ENCODE measurements at regions not wholly inside any gene's neighbourhood (a gene's known extent, or its start where the extent isn't known, plus 50 kb on each side); places are given as distances from the start of the nearest gene placed in this dataset.

DNA sequence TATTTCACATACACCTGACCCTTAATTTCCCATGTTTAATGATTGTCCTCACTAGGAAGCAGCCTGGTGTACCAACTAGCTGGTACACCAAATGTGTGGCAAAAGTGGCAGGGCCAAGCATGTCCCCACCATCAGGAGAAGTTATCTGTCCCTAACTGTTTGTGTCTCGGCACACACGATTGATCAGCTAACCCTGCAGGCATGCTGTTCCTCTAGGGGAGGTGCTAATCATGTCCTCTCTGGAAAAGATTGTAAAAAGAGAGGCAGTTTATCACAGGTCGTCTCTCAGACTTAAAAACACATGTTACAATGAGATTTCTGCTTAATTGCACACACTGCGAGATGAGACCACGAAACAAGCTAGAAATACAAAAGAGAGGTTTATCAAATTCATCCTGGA lies 342.7 kb downstream of the DIRAS2 start (continued):
- no peak for TF ChIP-seq RXRA (IDR thresholded peaks at IDR 0.05; ENCODE audit: insufficient read depth, low read depth, low read length)
- TF ChIP-seq FOSL1 (IDR thresholded peaks at IDR 0.05; ENCODE audit: insufficient read depth, low read depth, low read length): no peak
- no peak for TF ChIP-seq TEAD4 (IDR thresholded peaks at IDR 0.05; ENCODE audit: low read depth, low read length)
- no peak for TF ChIP-seq CHD2 (IDR thresholded peaks at IDR 0.05; ENCODE audit: low read length)

Measured in H1 (cell line).